ENCODE measurements at regions not wholly inside any gene's neighbourhood (a gene's known extent, or its start where the extent isn't known, plus 50 kb on each side); places are given as distances from the start of the nearest gene placed in this dataset.

DNA sequence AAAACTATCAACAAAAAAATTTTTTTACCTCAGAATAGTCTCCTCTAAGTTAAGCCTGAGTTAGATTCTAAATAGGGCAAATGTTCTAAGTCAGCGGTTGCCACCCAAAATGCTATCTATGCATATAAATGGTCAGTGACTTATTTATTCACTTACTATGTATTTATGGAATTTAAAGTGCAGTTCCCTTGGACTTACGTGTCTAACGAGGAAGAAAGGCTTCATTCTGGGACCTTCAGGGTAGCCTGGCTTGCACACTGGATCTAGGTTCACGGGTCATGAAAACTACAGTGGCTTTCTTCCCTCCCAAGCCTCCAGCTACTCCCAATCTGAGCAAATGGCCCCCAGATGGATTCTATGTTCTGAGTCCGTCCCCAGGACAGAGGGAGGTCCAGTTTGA lies 77.1 kb downstream of the ARF6 start:
- Histone ChIP-seq H4K20me1 (no peaks in the 10 kb centered on the region), H3K4me3 (no peak overlapping the region), H3K9ac (peak overlapping the region in 3 of 11 experiments; percentile 72 to 75 (median 74); a peak in 4 of 22 replicates), H3K27me3 (no peaks in the 10 kb centered on the region), H3K4me1 (peaks cover 27 to 74% (median 32%) of the 10 kb centered on the region in 10 experiments), H3K9me3 (replicated peaks in 1 of 11) (no peaks in the 10 kb centered on the region), H3K4me2 (peak overlapping the region in 3 of 11 experiments; percentile 81 to 86 (median 85); a peak in 7 of 22 replicates), H3K36me3 (no peaks in the 10 kb centered on the region), H3K27ac (peak overlapping the region in 3 of 11 experiments; percentile 86 to 90 (median 90); a peak in 6 of 22 replicates)
- no peak for TF ChIP-seq Cebpa-rat (IDR thresholded peaks at IDR 0.05)

GRCh38 chr14:49970474-49971147 lies 77.7 kb downstream of the ARF6 start:
- H3K4me3 ChIP-seq: peak overlapping the region in 1 of 10 experiments; percentile 7; a peak in 2 of 20 replicates
- H3K9ac ChIP-seq: peak overlapping the region in 3 of 11 experiments; percentile 74 to 81 (median 75); a peak in 5 of 22 replicates
- H3K27me3 ChIP-seq: no peaks in the 10 kb centered on the region

GRCh38 chr14:49971156-49972130 lies 78.6 kb downstream of the ARF6 start:
- peak overlapping the region in 5 of 11 experiments; percentile 8 to 81 (median 74); a peak in 7 of 22 replicates for H3K9ac ChIP-seq
- peak overlapping the region in 3 of 10 experiments; percentile 1 to 7 (median 6); a peak in 3 of 20 replicates for H3K4me3 ChIP-seq
- peak overlapping the region in 10 of 11 experiments; percentile 15 to 90 (median 62); a peak in 18 of 22 replicates for H3K27ac ChIP-seq

More at GRCh38 chr14:49970474-49971147, 77.7 kb downstream of the ARF6 start:
- no peaks in the 10 kb centered on the region for H3K9me3 ChIP-seq (replicated peaks in 1 of 11)
- peak overlapping the region; percentile 73 to 86 (median 82) for H3K4me2 ChIP-seq
- H3K27ac ChIP-seq: peak overlapping the region in 4 of 11 experiments; percentile 71 to 90 (median 88); a peak in 8 of 22 replicates
- H3K36me3 ChIP-seq: no peaks in the 10 kb centered on the region
- TF ChIP-seq Cebpa-rat (IDR thresholded peaks at IDR 0.05): no peak
- H4K20me1 ChIP-seq: no peaks in the 10 kb centered on the region
- H3K4me1 ChIP-seq: peaks cover 27 to 79% (median 32%) of the 10 kb centered on the region in 10 experiments

DNA sequence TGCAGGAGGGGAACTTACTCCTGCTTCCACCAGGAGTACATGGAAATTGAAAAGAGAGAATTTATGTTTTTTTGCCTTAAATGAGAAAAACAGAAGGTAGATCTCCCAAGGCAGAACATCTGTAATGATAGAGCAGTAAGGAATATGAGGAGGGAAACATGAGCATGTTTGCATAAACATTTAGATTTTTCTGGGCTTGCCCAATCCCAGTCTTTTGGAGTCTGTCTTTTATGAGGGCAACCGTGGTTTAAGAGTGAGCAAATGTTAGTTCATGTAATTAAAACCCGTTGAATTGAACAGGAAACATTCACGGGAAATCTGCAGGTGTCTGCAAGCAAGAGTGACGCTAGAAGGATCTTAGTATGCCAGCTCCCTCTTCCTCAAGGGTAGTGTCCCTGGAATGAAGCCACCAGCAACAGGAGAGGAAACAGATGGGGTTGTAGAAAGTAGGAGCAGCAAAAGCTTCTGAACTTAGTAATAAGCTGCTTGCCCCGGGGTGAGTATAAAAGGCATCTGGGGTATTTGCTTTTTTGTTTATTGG lies 79.3 kb downstream of the ARF6 start:
- Histone ChIP-seq H3K4me1 (peaks cover 34 to 80% (median 40%) of the 10 kb centered on the region in 10 experiments), H3K9me3 (replicated peaks in 1 of 11) (no peaks in the 10 kb centered on the region), H3K27ac (peak overlapping the region in 8 of 11 experiments; percentile 42 to 90 (median 67); a peak in 12 of 22 replicates), H3K27me3 (no peaks in the 10 kb centered on the region), H3K4me2 (peak overlapping the region; percentile 73 to 86 (median 82)), H4K20me1 (no peaks in the 10 kb centered on the region), H3K4me3 (peak overlapping the region in 1 of 10 experiments; percentile 6; a peak in 1 of 20 replicates), H3K9ac (peak overlapping the region in 3 of 11 experiments; percentile 74 to 81 (median 75); a peak in 6 of 22 replicates), H3K36me3 (no peaks in the 10 kb centered on the region)
- TF ChIP-seq Cebpa-rat (IDR thresholded peaks at IDR 0.05): no peak

More at GRCh38 chr14:49971156-49972130, 78.6 kb downstream of the ARF6 start:
- no peaks in the 10 kb centered on the region for H3K36me3 ChIP-seq
- no peak for TF ChIP-seq Cebpa-rat (IDR thresholded peaks at IDR 0.05)
- H3K9me3 ChIP-seq (replicated peaks in 1 of 11): no peaks in the 10 kb centered on the region
- H3K4me2 ChIP-seq: peak overlapping the region; percentile 73 to 86 (median 82)
- peaks cover 27 to 79% (median 33%) of the 10 kb centered on the region in 10 experiments for H3K4me1 ChIP-seq
- H4K20me1 ChIP-seq: no peaks in the 10 kb centered on the region
- no peaks in the 10 kb centered on the region for H3K27me3 ChIP-seq

GRCh38 chr14:49972823-49973222 lies 79.9 kb downstream of the ARF6 start:
- no peaks in the 10 kb centered on the region for H3K36me3 ChIP-seq
- peak overlapping the region in 3 of 11 experiments; percentile 44 to 81 (median 75); a peak in 6 of 22 replicates for H3K9ac ChIP-seq
- H3K4me1 ChIP-seq: peaks cover 40 to 86% (median 47%) of the 10 kb centered on the region in 10 experiments
- no peaks in the 10 kb centered on the region for H4K20me1 ChIP-seq
- no peak overlapping the region; a peak in 1 of 20 replicates for H3K4me3 ChIP-seq
- H3K4me2 ChIP-seq: peak overlapping the region; percentile 73 to 86 (median 82)
- no peaks in the 10 kb centered on the region for H3K27me3 ChIP-seq
- no peak for TF ChIP-seq Cebpa-rat (IDR thresholded peaks at IDR 0.05)
- no peaks in the 10 kb centered on the region for H3K9me3 ChIP-seq (replicated peaks in 1 of 11)
- H3K27ac ChIP-seq: peak overlapping the region in 7 of 11 experiments; percentile 0 to 90 (median 71); a peak in 10 of 22 replicates

DNA sequence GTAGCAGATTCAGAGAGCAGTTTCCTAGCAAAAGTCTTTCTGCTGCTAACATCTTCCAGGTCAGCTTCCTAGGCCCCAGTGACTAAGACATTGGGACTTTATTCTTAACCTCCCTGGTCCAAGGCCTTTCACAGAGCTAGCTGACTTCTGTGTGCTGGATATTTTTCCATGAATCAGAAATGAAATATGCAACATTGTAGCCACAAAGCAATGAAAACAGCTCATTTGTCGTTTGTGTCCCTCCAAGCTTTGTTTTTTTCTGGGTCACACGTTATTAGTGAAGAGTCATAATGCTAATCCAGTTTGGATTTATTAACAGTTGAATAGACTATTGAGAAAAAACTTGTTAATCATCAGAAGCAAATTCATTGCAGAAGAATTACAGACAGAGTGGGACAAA lies 82.4 kb downstream of the ARF6 start:
- Histone ChIP-seq H3K4me2 (peak overlapping the region in 2 of 11 experiments; percentile 89 to 91; a peak in 2 of 22 replicates), H4K20me1 (no peaks in the 10 kb centered on the region), H3K9me3 (replicated peaks in 1 of 11) (no peaks in the 10 kb centered on the region), H3K4me1 (peaks cover 44 to 97% (median 53%) of the 10 kb centered on the region in 10 experiments), H3K9ac (no peak overlapping the region), H3K4me3 (no peak overlapping the region), H3K27me3 (no peaks in the 10 kb centered on the region), H3K27ac (peak overlapping the region in 1 of 11 experiments; percentile 2; a peak in 2 of 22 replicates), H3K36me3 (no peaks in the 10 kb centered on the region)
- no peak for TF ChIP-seq Cebpa-rat (IDR thresholded peaks at IDR 0.05)

- Histone ChIP-seq H3K4me2 (peak overlapping the region in 3 of 11 experiments; percentile 89 to 93 (median 91); a peak in 6 of 22 replicates), H3K4me1 (peaks cover 41 to 97% (median 48%) of the 10 kb centered on the region in 10 experiments), H3K4me3 (no peak overlapping the region), H3K9ac (no peak overlapping the region), H3K36me3 (no peaks in the 10 kb centered on the region), H4K20me1 (no peaks in the 10 kb centered on the region), H3K27ac (peak overlapping the region in 1 of 11 experiments; percentile 3; a peak in 1 of 22 replicates), H3K9me3 (replicated peaks in 1 of 11) (no peaks in the 10 kb centered on the region), H3K27me3 (no peaks in the 10 kb centered on the region)
- TF ChIP-seq Cebpa-rat (IDR thresholded peaks at IDR 0.05): no peak
These were observed 82.9 kb downstream of the ARF6 start for GRCh38 chr14:49975799-49976198.
